Liver (tissue), 8 donors: ENCODE measurements at regions not wholly inside any gene's neighbourhood (a gene's known extent, or its start where the extent isn't known, plus 50 kb on each side); places are given as distances from the start of the nearest gene placed in this dataset.

ENCODE experiments used
- DNase-seq: peaks from one replicate; pipeline ENCODE4 v3.0.0-alpha.2; 2017; ENCODE audit warnings: low spot score
- H3K27ac ChIP-seq, 2 donors: one replicate each; pipeline ENCODE4 v1.7.0; 2013; ENCODE audit warnings: inconsistent platforms in 2 of 2, low read length in 2 of 2, control low read depth in 1 of 2, low read depth in 1 of 2, mild to moderate bottlenecking in 1 of 2
- H3K27me3 ChIP-seq, 4 donors: one replicate each; pipeline versions ENCODE4 v1.6.1 to v1.7.0; 2013; ENCODE audit warnings: low read length in 3 of 4, inconsistent platforms in 1 of 4, mild to moderate bottlenecking in 1 of 4, moderate library complexity in 1 of 4; ENCODE audit not compliant: control insufficient read depth in 4 of 4, insufficient read depth in 4 of 4
- H3K36me3 ChIP-seq, 4 donors: one replicate each; pipeline versions ENCODE4 v1.6.1 to v1.7.0; 2013; ENCODE audit warnings: low read length in 3 of 4, mild to moderate bottlenecking in 3 of 4, low read depth in 1 of 4, moderate library complexity in 1 of 4; ENCODE audit not compliant: control insufficient read depth in 4 of 4, insufficient read depth in 3 of 4
- H3K4me1 ChIP-seq, 4 donors: one replicate each; pipeline versions ENCODE4 v1.6.1 to v1.7.0; 2013; ENCODE audit warnings: low read length in 3 of 4, mild to moderate bottlenecking in 3 of 4, moderate library complexity in 1 of 4; ENCODE audit not compliant: control insufficient read depth in 4 of 4, insufficient read depth in 4 of 4
- H3K4me3 ChIP-seq, 3 donors: one replicate each; pipeline versions ENCODE4 v1.6.1 to v1.7.0; 2013; ENCODE audit warnings: low read length in 3 of 3, control low read depth in 1 of 3, low read depth in 1 of 3, mild to moderate bottlenecking in 1 of 3
- H3K9ac ChIP-seq, 2 donors: one replicate each; pipeline ENCODE4 v1.7.0; 2013; ENCODE audit warnings: low read length in 2 of 2, mild to moderate bottlenecking in 2 of 2, moderate library complexity in 2 of 2, control low read depth in 1 of 2, low read depth in 1 of 2
- H3K9me3 ChIP-seq, 4 donors: one replicate each; pipeline versions ENCODE4 v1.6.1 to v1.7.0; 2013; ENCODE audit warnings: low read length in 3 of 4; ENCODE audit not compliant: control insufficient read depth in 4 of 4
- ATF3 ChIP-seq: IDR thresholded peaks from 2 replicates; pipeline ENCODE4 v1.6.1; 2016; ENCODE audit warnings: antibody characterized with exemption
- CTCF ChIP-seq: fragments of 150-350 bp; IDR thresholded peaks from 2 replicates; pipeline ENCODE4 v1.5.1; 2017; ENCODE audit warnings: improper control_type of control experiment, low read depth, low read length; ENCODE audit not compliant: missing input control
- EGR1 ChIP-seq, 2 donors: IDR thresholded peaks; 2 replicates each; pipeline ENCODE4 v1.6.1; 2016 to 2018; ENCODE audit warnings: antibody characterized with exemption in 2 of 2, low read depth in 2 of 2
- FOXA2 ChIP-seq: IDR thresholded peaks from 2 replicates; pipeline ENCODE4 v1.6.1; 2016; ENCODE audit warnings: antibody characterized with exemption
- GABPA ChIP-seq, 2 donors: IDR thresholded peaks in 1 of 2; conservative IDR thresholded peaks in 1 of 2; 2 replicates each; pipeline ENCODE4 v1.6.1; 2016; ENCODE audit warnings: antibody characterized with exemption in 2 of 2, mild to moderate bottlenecking in 1 of 2, moderate library complexity in 1 of 2
- HNF4A ChIP-seq, 2 donors: conservative IDR thresholded peaks; 2 replicates each; pipeline ENCODE4 v1.6.1; 2016; ENCODE audit warnings: antibody characterized with exemption in 2 of 2, mild to moderate bottlenecking in 2 of 2
- HNF4G ChIP-seq: IDR thresholded peaks from 2 replicates; pipeline ENCODE4 v1.6.1; 2016; ENCODE audit warnings: antibody characterized with exemption
- JUND ChIP-seq, 2 donors: IDR thresholded peaks; 2 replicates each; pipeline ENCODE4 v1.6.1; 2016; ENCODE audit warnings: antibody characterized with exemption in 2 of 2
- MAX ChIP-seq: IDR thresholded peaks from 2 replicates; pipeline ENCODE4 v1.6.1; 2016; ENCODE audit warnings: antibody characterized with exemption
- NR2F2 ChIP-seq: IDR thresholded peaks from 2 replicates; pipeline ENCODE4 v1.6.1; 2016; ENCODE audit warnings: antibody characterized with exemption
- RAD21 ChIP-seq, 2 donors: IDR thresholded peaks; 2 replicates each; pipeline ENCODE4 v1.6.1; 2016; ENCODE audit warnings: antibody characterized with exemption in 2 of 2, mild to moderate bottlenecking in 2 of 2
- RXRA ChIP-seq, 2 donors: IDR thresholded peaks; 2 replicates each; pipeline ENCODE4 v1.6.1; 2017 to 2018; ENCODE audit warnings: antibody characterized with exemption in 2 of 2, mild to moderate bottlenecking in 1 of 2
- SP1 ChIP-seq: IDR thresholded peaks from 2 replicates; pipeline ENCODE4 v1.6.1; 2018; ENCODE audit warnings: antibody characterized with exemption, mild to moderate bottlenecking
- TAF1 ChIP-seq: conservative IDR thresholded peaks from 2 replicates; pipeline ENCODE4 v1.6.1; 2016; ENCODE audit warnings: antibody characterized with exemption, mild to moderate bottlenecking
- YY1 ChIP-seq: IDR thresholded peaks from 2 replicates; pipeline ENCODE4 v1.6.1; 2016; ENCODE audit warnings: antibody characterized with exemption, mild to moderate bottlenecking
- ZBTB33 ChIP-seq: IDR thresholded peaks from 2 replicates; pipeline ENCODE4 v1.6.1; 2016; ENCODE audit warnings: antibody characterized with exemption
- WGBS: extraction: QIAGEN DNeasy Blood & Tissue Kit; methylation state at CpG from one replicate; pipeline ENCODE4 v1.1.7; 2013; 5-methylcytosine and 5-hydroxymethylcytosine counted together
- donor health status: healthy.
- donor health status: healthy.
- donor health status: healthy.
- donor health status: healthy.
- donor health status: healthy.

- Histone ChIP-seq H3K36me3 (no peaks in the 10 kb centered on the region), H3K4me3 (no peak overlapping the region), H3K27ac (no peak overlapping the region), H3K9me3 (peaks cover 0 to 3% (median 0%) of the 10 kb centered on the region in 4 donors), H3K27me3 (no peaks in the 10 kb centered on the region), H3K9ac (no peak overlapping the region), H3K4me1 (no peaks in the 10 kb centered on the region)
- DNase-seq = no peak
- WGBS = 74% methylated on average over 3 of the region's 3 CpGs
- no peak for TF ChIP-seq HNF4A (conservative IDR thresholded peaks at IDR 0.05)
- TF ChIP-seq JUND (IDR thresholded peaks at IDR 0.05) = no peak
- TF ChIP-seq SP1 = no peak
- no peak for TF ChIP-seq NR2F2
- no peak for TF ChIP-seq RXRA (IDR thresholded peaks at IDR 0.05)
- TF ChIP-seq GABPA (IDR thresholded peaks at IDR 0.05 in 1 of 2, conservative IDR thresholded peaks at IDR 0.05 in 1 of 2) = no peak
- TF ChIP-seq TAF1 = no peak
- TF ChIP-seq ATF3 = no peak
- TF ChIP-seq FOXA2 = no peak
Measured at GRCh38 chr11:127693686-127694085, 693.1 kb upstream of the KIRREL3 start.

- no peak overlapping the region for H3K9ac ChIP-seq
- 94% methylated on average over 4 of the region's 4 CpGs for WGBS
- no peak overlapping the region for H3K4me3 ChIP-seq
- no peaks in the 10 kb centered on the region for H3K36me3 ChIP-seq
- no peaks in the 10 kb centered on the region for H3K27me3 ChIP-seq
- no peak for DNase-seq
- peaks cover 0 to 3% (median 0%) of the 10 kb centered on the region in 4 donors for H3K4me1 ChIP-seq
- no peaks in the 10 kb centered on the region for H3K9me3 ChIP-seq
- TF ChIP-seq NR2F2 (no peak), RXRA (IDR thresholded peaks at IDR 0.05) (no peak), RAD21 (IDR thresholded peaks at IDR 0.05) (no peak), YY1 (no peak), ZBTB33 (no peak), JUND (IDR thresholded peaks at IDR 0.05) (no peak), HNF4G (no peak), TAF1 (no peak), MAX (no peak), EGR1 (IDR thresholded peaks at IDR 0.05; ENCODE audit: low read depth in 2 of 2) (no peak), CTCF (no peak)
- no peak overlapping the region for H3K27ac ChIP-seq
Measured at GRCh38 chr11:127683321-127683720, 682.8 kb upstream of the KIRREL3 start.
